Activated CD4-positive, alpha-beta T cell treated with anti-CD3 and anti-CD28 coated beads, Interleukin-2, amount 50 U/mL, for 16 hours (primary cell): ENCODE measurements at regions not wholly inside any gene's neighbourhood (a gene's known extent, or its start where the extent isn't known, plus 50 kb on each side); places are given as distances from the start of the nearest gene placed in this dataset.
"Not testable (repeated sequence)": the region's sequence is repeated elsewhere in the genome, so short reads cannot be mapped to it uniquely, and the experiment has no call there.

ENCODE experiments used
- DNase-seq: peaks from one replicate; pipeline ENCODE4 v3.0.0-alpha.2; 2020

DNA sequence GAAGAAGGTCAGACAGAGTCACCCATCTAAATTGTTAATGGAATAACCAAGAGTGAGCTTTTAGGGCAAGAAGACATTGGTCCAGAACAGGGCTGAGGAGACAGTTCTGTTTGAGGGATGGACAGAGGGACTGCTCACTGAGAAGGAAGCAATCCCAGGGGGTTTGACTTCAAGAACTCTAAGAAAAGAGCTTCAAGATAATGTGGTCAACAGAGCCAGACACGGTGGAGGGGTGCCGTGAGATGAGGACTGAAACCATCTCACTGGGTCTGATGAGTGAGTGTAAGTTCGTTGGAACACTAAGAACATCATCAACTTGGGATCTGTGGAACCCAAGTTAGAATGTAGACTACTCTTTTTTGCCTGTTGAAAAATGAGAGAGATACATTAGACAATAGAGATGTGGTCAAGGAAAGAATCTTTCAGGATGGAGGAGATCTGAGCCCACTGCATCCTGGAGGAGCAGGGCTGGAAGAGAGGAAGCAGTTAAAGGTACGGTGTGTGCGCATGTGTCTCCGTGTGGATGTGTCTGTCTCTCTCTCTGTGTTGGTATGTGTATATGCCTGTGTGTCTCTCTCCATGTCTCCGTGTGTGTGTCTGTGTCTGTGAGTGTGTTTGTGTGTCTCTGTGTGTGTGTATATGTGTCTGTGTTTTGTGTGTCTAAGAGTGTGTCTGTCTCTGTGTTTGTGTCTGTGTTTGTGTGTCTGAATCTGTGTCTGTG is 172.1 kb downstream of the MYCN start:
- no peak for DNase-seq

DNA sequence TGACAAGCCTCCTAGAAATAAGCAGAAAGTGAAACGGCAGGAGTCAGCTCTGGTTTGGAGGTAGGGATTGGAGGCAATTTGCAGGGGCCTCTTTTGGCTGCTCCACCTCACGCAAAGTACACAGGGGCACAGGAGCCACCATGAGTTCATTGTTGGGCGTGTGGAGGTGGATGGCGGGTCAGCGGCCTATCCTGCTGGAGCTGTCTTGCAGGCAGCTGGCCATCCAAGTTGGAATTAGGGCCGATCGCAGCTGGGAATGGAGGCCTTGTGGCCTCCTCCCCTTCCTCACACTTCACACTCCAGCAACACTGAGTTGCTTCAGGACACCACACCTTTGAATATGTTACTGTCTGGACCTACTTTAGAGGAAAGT is 171.5 kb downstream of the MYCN start:
- DNase-seq = no peak

DNA sequence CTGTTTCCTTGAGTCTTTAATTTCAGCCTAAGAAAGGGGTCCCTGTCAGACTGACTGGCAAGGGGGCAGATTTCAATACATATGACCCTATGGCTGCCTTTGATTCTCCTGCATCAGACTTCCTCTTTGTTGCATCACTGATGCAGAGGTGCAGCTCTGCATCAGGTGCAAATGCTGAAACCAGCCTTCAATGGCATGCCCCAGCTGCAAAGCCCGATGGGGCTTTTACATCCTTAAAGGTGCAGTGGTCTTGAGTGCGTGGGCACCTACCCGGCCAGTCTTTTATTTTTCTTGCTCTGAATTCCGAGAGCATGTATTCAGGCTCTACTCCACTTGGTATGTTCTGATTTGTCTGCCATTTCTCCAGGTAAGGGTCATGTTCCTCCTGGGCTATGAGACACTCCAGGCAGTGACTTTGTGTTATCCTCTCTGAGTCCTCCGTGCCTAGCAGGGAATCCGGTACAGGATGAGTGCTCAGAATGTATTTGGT is 169.5 kb downstream of the MYCN start:
- DNase-seq = no peak

DNA sequence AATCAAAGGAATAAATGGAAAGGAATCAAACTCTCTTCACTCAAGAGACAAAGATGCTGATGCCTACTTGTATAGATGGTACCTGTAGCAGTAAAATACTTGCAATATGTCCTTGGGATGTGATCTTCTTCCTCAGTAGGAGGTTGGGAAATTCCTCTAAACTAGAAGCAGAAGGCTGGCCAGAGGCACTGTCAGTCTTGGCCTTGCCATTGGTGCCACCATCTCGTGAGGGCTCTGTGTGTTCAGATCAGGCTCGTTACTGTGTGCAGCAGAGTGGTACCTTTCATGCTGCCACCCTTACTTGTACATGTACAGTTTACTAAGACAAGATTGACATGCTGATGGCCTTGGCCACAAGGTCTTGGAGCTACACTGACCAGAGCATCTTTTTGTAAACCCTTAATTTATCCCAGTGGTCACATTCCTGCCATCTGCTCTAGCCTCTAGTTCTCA is 169.0 kb downstream of the MYCN start:
- DNase-seq = no peak

DNA sequence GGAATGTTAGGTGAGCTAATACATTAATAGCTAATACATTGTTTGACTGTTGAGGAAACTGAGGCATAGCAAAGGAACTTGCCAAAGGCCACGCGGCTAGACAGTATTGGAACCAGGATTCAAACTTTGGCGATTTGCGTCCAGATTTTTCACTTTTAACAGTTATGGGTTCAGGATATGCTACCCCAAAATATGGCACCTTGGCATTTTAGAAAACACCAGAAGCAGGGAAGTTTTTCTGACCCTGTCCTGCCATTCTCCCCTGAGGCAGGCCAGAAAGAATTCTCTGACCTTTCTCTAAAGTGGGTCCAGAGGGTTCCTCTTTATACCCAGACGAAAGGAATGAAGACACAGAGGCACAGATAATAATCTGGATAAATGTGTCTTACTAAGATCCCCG is 166.9 kb downstream of the MYCN start:
- DNase-seq = no peak

DNA sequence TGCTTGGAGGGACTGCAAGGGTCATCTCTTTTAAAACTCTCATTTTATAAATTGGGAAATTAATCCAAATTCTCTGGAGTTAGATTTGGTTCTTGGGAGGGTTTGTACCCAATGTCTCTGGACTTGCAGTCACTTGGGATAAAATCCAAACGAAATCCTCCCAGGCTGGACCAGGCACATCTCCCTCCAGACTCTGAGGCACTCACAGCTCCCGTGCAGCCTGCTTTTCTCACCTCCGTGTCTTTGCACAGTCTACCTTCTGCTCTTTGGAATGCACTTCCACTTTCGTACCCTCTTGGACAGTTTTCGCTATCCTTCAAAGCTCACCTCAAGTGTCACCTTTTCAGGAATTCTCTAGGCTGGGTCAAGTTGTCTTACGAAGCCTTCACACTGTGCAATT is 166.3 kb downstream of the MYCN start:
- DNase-seq = no peak

DNA sequence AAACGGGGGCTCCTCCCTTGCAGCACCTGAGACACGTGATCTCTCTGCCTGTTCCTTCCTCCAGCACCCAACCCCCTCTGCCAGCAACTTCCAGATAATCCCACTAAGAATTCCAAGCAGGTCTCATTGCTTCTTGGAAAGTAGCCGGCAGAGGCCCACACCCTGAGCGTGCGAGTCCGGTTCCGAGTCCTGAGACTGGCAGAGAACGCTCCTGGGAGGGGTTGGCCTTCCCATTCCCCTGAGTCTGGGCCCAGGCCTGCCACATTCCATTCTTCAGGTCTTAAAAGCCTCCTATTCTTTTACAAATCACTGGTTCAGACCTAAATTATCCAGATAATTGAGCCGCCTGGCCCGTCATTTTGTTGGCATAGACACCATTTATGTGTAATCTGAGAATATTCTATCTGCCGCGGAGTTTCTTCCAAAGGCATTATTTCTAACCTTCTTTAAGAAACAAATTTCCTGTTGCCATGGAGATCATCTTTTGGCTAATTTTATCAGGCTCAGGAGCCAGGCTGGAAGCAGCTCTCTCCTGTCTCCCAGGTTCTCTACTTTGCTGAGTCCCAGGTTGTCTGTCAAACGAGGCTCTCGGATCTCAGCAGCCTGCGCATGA is 165.4 kb downstream of the MYCN start:
- no peak for DNase-seq

DNA sequence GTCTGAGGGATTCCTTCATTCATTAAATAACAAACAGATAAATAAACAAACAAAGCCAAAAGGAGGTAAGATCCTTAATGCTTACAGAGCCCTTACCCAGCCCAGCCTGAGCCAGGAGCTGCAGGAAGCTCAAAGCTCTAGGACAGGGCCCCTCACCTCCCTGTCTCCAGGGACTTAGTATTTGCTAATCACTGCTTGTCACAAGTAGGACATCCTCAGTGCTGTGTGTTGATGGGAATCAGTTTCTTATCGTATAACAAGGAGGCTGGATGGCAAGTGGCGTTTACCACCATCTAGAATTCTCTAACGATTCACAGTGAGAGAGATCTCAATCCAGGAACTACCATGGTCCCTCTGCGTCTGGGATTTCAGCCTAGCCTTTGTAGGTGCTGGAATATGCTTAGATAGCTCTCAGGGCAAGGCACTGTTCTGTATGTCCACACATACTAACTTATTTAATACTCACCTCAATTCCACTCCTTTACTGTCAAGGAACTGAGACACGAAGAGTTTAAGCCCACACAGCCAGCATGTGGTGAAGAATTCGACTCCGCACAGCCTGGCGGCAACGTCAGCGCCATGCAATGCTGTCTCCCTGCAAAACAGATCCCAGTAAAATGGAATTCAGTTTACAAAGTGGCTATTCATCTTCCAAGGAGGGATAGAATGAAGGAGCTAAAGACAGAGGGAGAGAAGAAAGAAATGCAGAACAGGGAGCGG is 164.8 kb downstream of the MYCN start:
- DNase-seq = no peak

DNA sequence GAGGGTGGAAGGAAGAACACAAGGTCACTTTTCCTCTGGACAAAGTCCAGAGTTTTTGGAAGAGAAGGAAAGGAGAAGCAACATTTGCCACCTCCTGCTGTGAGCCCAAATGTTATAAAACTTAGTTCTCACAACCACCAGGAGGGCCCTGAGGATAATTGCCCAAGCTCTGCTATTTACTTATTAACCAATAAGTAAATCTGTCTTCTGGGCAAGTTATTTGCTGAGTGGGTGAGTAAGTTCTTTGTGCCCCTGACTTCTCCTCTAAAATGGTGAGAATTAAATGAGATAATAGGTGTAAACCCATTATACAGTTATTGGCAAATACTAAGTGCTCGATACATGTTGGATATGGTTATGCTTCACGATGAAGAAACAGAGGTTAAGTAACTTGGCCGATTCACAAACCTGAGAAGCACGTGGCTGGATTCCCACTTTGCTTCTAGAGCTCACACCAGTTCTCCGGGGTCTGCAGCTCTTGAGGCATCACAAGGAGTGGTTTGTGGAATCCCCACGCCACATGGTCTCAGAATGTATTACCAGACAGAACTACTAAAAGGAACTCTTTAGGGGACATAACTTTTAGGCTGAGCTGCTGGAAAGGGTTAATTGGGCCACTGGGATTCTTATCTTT is 164.1 kb downstream of the MYCN start:
- DNase-seq = no peak

DNA sequence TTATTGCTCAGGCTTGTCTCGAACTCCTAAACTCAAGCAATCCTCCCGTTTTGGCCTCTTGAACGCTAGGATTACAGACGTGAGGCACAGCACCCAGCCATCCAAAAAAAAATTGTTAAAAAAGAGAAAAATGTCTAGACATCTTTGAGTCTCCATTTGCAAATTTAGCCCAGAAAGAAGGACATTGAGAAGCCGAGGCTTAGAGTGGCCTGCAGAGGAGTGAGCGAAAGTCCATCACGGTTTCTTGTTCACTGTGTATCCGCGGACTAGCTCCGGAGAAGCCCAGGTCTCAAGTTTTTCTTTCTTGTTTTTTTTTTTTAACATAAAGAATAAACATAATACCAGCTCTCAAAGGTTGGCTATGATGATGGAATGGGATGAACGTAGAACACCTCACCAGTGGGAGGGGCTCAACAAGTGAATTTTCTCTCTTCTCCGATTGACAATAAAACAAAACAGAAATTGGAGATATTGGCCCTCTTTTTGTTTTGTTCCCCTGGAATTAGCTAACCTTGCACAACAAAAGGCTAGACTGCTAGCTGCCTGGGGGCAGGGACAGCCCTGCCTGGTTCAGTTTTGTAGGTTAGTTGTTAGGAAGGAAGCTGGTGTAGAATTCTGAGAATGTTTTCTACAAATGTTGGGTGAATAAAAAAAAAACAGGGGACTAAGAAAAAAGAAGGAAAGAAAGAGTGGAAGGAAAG is 163.4 kb downstream of the MYCN start:
- no peak for DNase-seq

DNA sequence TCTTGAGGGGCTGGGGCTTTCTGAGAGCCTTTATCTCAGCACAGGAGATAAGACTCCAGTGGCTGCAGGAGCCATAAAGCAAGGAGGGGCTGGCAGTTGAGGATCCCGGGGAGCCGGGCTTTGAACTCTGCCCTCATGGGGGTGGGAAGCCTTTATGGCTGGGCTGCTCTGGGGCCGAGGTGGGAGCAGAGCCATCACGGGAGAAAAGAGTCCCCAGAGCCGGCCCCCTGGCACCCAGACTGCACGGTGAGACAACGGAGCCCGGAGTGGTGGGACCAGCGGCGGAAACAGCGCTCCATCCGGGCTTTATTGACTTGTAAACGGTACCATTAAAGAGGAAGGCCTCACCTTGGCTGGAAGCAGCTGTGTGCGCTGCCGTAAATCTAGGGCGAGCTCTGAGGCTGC is 162.6 kb downstream of the MYCN start:
- no peak for DNase-seq

DNA sequence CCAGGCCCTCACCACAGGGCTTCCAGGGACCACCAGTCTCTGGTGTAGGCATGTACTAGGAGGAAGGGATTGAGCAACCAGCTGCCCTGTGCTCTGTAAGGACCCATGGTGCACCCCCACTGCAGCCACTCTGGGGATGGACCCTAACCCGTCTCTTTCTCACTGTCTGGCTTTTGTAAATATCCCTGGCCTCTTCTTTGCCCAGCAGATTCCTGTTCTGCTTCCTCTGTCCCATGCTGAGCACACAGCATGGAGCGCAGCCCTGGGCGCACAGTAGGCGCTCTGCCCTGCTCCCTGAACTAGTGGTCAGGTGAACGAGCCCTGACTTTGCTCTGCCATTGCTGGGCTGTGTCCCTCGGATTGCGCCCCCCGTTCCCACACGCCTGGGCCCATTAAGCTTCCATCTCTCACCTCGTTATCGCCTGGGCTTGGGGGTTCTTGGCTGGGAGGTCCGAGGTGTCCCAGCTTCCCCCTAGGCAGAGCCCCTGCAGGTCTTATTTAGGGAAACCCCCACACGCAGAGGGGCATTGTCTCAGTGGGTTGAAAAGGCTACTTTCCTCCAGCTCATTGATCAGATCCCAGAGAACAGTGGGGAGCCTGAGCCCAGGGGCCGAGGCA is 162.1 kb downstream of the MYCN start:
- no peak for DNase-seq

DNA sequence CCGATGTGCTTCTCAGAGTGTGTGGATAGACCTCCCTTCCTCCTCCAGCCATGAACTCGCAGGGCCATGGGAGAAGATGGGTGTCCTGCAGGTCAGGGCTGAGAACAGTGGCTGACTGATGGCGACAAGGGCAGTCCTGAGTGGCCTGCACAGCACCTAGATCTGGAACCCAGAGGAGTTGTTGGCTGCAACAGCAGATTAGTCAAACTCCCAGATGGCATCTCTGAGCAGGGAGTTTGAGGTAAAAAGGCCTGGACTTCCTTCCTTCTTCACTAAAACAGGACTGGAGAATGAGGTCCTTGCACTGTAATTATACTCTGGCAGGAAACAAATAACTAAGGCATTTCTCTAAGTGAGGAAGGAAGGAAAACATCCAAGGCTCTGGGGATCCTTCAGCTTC is 160.8 kb downstream of the MYCN start:
- no peak for DNase-seq

DNA sequence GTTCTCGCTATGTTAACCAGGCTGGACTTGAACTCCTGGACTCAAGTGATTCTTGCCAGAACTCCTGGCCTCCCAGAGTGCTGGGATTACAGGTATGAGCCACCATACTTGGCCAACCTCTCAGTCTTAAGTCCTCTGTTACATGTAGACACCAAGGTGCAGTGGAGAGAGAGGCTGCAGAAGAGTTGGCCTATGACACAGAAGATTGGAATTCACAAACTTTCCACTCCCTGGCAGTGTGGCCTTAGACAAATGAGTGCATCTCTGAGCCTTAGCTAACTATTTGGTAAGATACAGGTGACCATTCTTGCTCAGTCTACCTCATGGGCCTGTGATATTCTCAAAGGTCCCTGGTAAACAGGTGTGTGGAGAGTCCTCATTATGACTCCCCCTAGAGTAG is 159.7 kb downstream of the MYCN start:
- no peak for DNase-seq

DNA sequence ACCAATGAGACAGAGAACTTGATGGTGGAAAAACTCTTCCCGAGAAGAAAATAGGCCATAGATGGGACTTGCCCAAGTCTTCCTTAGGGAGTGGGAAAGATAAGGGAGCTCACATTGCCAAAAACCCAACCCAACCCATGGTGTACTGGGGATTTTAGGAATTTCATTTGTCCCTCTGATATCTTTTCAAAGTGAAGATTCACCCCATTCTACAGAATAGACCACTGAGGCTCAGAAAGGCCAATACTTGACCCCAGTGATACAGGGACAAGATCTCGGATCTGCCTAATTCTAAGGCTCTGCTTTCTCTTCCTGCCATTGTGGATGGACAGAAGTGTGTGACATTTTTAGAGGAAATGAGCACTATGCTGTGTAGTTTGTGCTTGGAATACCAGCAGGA is 159.0 kb downstream of the MYCN start:
- no peak for DNase-seq

DNA sequence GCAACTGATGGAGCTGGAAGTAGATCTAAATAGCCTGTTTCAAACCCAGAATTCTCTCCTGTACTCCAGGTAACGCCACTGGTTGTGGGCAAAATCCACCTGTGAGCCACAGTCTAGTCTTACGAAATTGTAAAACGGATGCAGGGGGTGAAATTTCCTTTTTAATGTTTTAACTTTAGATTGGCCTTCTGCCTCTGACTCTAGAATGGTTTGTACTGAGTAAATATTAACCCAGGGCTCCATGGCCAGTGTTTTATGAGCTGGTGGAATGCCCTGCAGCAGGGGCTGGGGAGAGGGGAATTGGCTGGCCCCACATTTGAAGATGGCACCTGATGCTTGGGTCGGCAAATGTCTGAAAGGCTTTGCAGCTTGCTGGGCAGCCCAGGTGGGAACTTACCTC is 156.6 kb downstream of the MYCN start:
- DNase-seq = no peak

DNA sequence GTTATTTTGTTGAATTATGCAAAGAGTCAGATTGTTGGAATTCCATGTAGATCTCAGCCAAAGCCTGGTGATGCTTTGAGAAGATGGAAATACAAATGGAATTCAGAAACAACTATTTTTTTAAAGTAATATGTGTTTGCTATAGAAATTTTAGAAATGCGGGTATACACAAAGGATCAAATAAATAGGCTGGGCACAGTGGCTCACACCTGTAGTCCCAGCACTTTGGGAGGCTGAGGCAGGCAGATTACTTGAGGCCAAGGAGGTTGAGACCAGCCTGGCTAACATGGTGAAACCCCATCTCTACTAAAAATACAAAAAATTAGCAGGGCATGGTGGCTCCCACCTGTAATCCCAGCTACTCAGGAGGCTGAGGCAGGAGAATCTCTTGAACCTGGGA is 155.1 kb downstream of the MYCN start:
- DNase-seq = not testable (repeated sequence)

DNA sequence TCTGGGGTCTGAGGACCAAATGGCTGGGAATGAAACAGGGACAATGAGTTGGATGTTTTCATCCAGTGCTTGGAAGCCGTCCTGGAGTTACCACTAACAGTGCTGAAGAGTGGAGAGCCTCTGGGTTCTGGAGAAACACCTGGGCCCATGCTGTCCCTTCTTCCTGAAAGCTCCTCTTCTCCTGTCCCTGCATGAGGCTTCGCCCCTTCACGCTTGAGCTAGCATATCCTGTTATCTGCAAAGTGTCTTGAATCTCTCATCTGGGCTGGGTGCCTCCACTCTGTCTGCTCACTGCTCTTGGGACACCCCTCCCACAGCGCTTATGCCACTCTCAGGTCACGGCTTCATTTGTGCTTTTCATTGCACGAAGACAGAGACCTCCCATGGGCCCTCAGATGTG is 154.5 kb downstream of the MYCN start:
- DNase-seq = no peak

DNA sequence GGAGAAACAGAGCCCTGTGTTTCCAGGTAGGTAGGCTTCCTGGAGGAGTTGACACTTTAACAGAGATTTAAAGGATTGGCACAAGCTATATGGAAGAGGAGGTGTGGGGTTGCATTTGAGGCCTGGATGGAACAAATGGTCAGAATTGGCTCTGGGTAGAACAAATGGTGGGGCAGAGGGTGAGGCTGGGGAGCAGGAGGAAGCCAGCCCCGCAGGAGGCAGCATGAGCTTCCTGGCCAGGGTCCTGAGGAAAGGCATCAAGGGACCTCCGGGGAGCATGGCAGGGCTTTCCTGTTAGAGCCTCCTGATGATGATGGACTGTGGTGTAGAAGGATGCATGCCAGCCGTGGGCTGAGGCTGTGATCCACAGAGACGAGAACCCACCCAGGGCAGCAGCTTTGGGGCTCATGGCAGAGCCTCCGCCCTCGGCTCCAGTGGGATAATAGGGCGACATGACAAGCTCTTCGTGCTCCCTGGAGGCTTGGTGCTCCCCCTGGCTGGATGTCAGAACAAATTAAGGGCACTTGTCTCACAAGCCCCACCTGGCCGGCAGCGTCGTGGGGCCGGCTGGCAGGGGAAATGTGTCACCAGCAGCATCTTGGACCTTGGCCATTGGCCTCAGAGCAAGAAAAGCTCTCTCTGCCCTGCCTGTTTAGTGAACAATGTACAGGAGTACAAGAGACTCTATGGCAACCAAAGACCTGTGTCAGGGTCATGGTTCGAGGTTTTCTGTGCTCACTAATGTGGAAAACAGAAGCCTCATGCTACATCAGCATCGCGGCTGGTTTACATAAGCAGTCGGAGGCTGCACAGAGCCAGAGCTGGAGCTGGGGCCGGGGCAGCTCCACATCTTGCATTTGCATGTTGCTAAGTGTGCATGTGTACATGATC is 153.5 kb downstream of the MYCN start:
- no peak for DNase-seq

DNA sequence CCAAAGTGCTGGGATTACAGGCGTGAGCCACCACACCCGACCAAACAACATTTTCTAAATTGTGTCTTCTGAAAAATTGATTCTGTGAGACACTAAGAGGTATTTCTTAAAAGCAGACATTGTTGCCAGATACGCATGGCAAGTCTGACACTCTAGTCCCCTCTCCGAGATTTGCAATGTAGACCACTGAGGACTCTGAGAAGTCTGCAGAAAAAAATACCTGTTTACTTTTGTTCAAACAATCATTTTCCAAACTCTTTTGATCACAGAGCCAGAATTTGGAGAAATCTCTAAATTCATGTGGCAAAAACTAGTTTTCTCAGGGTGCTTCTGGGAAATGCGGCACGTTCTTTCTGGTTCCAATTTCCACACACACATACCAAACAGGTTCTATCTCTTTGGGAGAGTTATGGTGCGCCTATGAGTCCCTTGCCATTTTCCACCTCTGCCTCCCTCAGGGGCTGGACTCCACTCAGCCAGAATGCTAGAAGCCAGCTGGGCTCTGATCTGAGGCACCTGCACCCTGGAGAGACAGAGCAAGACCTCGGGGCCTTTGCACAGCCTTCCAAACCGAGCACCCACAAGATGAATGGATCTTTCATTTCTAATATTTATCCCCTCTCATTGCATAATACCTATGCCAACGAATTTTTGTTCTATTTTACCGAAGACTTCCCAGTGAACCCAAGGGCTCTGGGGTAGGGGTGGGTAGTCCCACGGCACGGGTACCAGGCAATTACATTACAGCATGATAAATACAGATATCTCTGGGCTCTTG is 152.7 kb downstream of the MYCN start:
- no peak for DNase-seq
